H9 (cell line): ENCODE measurements at regions not wholly inside any gene's neighbourhood (a gene's known extent, or its start where the extent isn't known, plus 50 kb on each side); places are given as distances from the start of the nearest gene placed in this dataset.

ENCODE experiments used
- DNase-seq: peaks from one replicate; pipeline ENCODE4 v3.0.0-alpha.2; 2017
- H2AFZ ChIP-seq: one replicate; pipeline ENCODE4 v1.6.1; 2013; ENCODE audit warnings: mild to moderate bottlenecking, low read length, control low read depth, moderate library complexity
- H2AK5ac ChIP-seq: 2 replicates; pipeline ENCODE4 v1.6.1; 2013; ENCODE audit warnings: low read length, control low read depth, mixed read lengths; ENCODE audit not compliant: insufficient read length
- H2BK120ac ChIP-seq: one replicate; pipeline ENCODE4 v1.6.1; 2013; ENCODE audit warnings: low read depth, mild to moderate bottlenecking, low read length, control low read depth, inconsistent platforms; ENCODE audit not compliant: poor library complexity, severe bottlenecking
- H2BK12ac ChIP-seq: 2 replicates; pipeline ENCODE4 v1.6.1; 2013; ENCODE audit warnings: low read length, control low read depth, mixed read lengths, low read depth; ENCODE audit not compliant: insufficient read length
- H2BK15ac ChIP-seq: 2 replicates; pipeline ENCODE4 v1.6.1; 2013; ENCODE audit warnings: low read depth, low read length, control low read depth
- H2BK20ac ChIP-seq: one replicate; pipeline ENCODE4 v1.6.1; 2013; ENCODE audit warnings: low read depth, mild to moderate bottlenecking, low read length, control low read depth, inconsistent platforms; ENCODE audit not compliant: poor library complexity, severe bottlenecking
- H2BK5ac ChIP-seq: 2 replicates; pipeline ENCODE4 v1.6.1; 2013; ENCODE audit warnings: low read length, control low read depth, mixed read lengths; ENCODE audit not compliant: insufficient read length
- H3K14ac ChIP-seq: 2 replicates; pipeline ENCODE4 v1.6.1; 2013; ENCODE audit warnings: low read length, control low read depth; ENCODE audit not compliant: insufficient read depth
- H3K18ac ChIP-seq: 2 replicates; pipeline ENCODE4 v1.6.1; 2013; ENCODE audit warnings: low read depth, mild to moderate bottlenecking, mixed read lengths, low read length, control low read depth; ENCODE audit not compliant: insufficient read length
- H3K23ac ChIP-seq: 2 replicates; pipeline ENCODE4 v1.6.1; 2013; ENCODE audit warnings: low read length, control low read depth, mixed read lengths, low read depth; ENCODE audit not compliant: insufficient read length
- H3K23me2 ChIP-seq: 2 replicates; pipeline ENCODE4 v1.6.1; 2013; ENCODE audit warnings: low read depth, mild to moderate bottlenecking, mixed read lengths, low read length, control low read depth; ENCODE audit not compliant: insufficient read length, poor library complexity, severe bottlenecking
- H3K27ac ChIP-seq: 2 replicates; pipeline ENCODE4 v1.5.1; 2013; ENCODE audit warnings: low read length, control low read depth, mixed read lengths, low read depth; ENCODE audit not compliant: insufficient read length
- H3K27me3 ChIP-seq: 2 replicates; pipeline ENCODE4 v1.6.1; 2013; ENCODE audit warnings: low read length, control low read depth, inconsistent platforms; ENCODE audit not compliant: insufficient read depth
- H3K4ac ChIP-seq: 2 replicates; pipeline ENCODE4 v1.6.1; 2013; ENCODE audit warnings: low read depth, mild to moderate bottlenecking, control low read depth, inconsistent platforms, low read length, moderate library complexity
- H3K4me1 ChIP-seq: 2 replicates; pipeline ENCODE4 v1.6.1; 2013; ENCODE audit warnings: low read length, control low read depth, inconsistent platforms; ENCODE audit not compliant: insufficient read depth
- H3K4me2 ChIP-seq: 2 replicates; pipeline ENCODE4 v1.6.1; 2013; ENCODE audit warnings: low read length, control low read depth, mixed read lengths; ENCODE audit not compliant: insufficient read length, insufficient read depth
- H3K56ac ChIP-seq: 2 replicates; pipeline ENCODE4 v1.6.1; 2013; ENCODE audit warnings: low read depth, mild to moderate bottlenecking, mixed read lengths, low read length, control low read depth; ENCODE audit not compliant: insufficient read length
- H3K79me1 ChIP-seq: 2 replicates; pipeline ENCODE4 v1.6.1; 2013; ENCODE audit warnings: low read depth, mild to moderate bottlenecking, moderate library complexity, low read length, control low read depth, inconsistent platforms; ENCODE audit not compliant: insufficient read depth, poor library complexity, severe bottlenecking
- H3K79me2 ChIP-seq: 2 replicates; pipeline ENCODE4 v1.6.1; 2013; ENCODE audit warnings: low read length, control low read depth, inconsistent platforms; ENCODE audit not compliant: insufficient read depth
- H3K9ac ChIP-seq: 2 replicates; pipeline ENCODE4 v1.6.1; 2013; ENCODE audit warnings: low read length, control low read depth, mixed read lengths; ENCODE audit not compliant: insufficient read length; ENCODE audit errors: extremely low read depth
- H3K9me3 ChIP-seq: one replicate; pipeline ENCODE4 v1.6.1; 2013; ENCODE audit warnings: low read depth, low read length, inconsistent platforms; ENCODE audit not compliant: control insufficient read depth
- H3T11ph ChIP-seq: one replicate; pipeline ENCODE4 v1.6.1; 2013; ENCODE audit warnings: mild to moderate bottlenecking, low read length, control low read depth, inconsistent platforms
- H4K20me1 ChIP-seq: one replicate; pipeline ENCODE4 v1.6.1; 2013; ENCODE audit not compliant: control insufficient read depth, insufficient read length, insufficient read depth
- H4K5ac ChIP-seq: 2 replicates; pipeline ENCODE4 v1.6.1; 2013; ENCODE audit warnings: low read depth, mild to moderate bottlenecking, mixed read lengths, low read length, control low read depth; ENCODE audit not compliant: insufficient read length
- H4K8ac ChIP-seq: replicated peaks from 2 replicates; pipeline ENCODE4 v1.6.1; 2013; ENCODE audit warnings: low read length, control low read depth, mixed read lengths, low read depth; ENCODE audit not compliant: insufficient read length
- H4K91ac ChIP-seq: 2 replicates; pipeline ENCODE4 v1.6.1; 2013; ENCODE audit warnings: low read depth, mild to moderate bottlenecking, moderate library complexity, mixed read lengths, low read length, control low read depth; ENCODE audit not compliant: insufficient read length
- H3K27ac Mint-ChIP-seq, 3 experiments: 2 replicates in 2 of 3; 3 replicates in 1 of 3; pipeline ENCODE4 v1.8.0; 2020 to 2021; ENCODE audit warnings: mixed read lengths in 3 of 3, mild to moderate bottlenecking in 1 of 3, moderate library complexity in 1 of 3
- H3K27me3 Mint-ChIP-seq: 2 replicates; pipeline ENCODE4 v1.8.0; 2021; ENCODE audit warnings: low read depth, mild to moderate bottlenecking, moderate library complexity, mixed read lengths
- H3K36me3 Mint-ChIP-seq, 3 experiments: 2 replicates in 2 of 3; 3 replicates in 1 of 3; pipeline ENCODE4 v1.8.0; 2020 to 2021; ENCODE audit warnings: low read depth in 3 of 3, mixed read lengths in 3 of 3; ENCODE audit not compliant: insufficient read depth in 1 of 3
- H3K4me1 Mint-ChIP-seq, 2 experiments: 2 replicates each; pipeline ENCODE4 v1.8.0; 2020; ENCODE audit warnings: mixed read lengths in 2 of 2
- H3K4me3 Mint-ChIP-seq, 2 experiments: 2 replicates in 1 of 2; 3 replicates in 1 of 2; pipeline ENCODE4 v1.8.0; 2020 to 2021; ENCODE audit warnings: mild to moderate bottlenecking in 2 of 2, mixed read lengths in 2 of 2, moderate library complexity in 1 of 2
- H3K9me3 Mint-ChIP-seq, 2 experiments: 2 replicates in 1 of 2; 3 replicates in 1 of 2; pipeline ENCODE4 v1.8.0; 2020; ENCODE audit warnings: mild to moderate bottlenecking in 2 of 2, mixed read lengths in 2 of 2, moderate library complexity in 1 of 2
- WGBS: extraction: QIAGEN DNeasy Blood & Tissue Kit; methylation state at CpG from one replicate; pipeline ENCODE4 v1.1.7; 2013; ENCODE audit warnings: missing lambda C conversion rate, low lambda C conversion rate, mixed read lengths; ENCODE audit not compliant: insufficient read length; ENCODE audit errors: extremely low coverage; 5-methylcytosine and 5-hydroxymethylcytosine counted together
- TF ChIP-seq, protein P1 (sequence below): fragments of 200-600 bp; sonication (generic); conservative IDR thresholded peaks from 3 replicates; pipeline ENCODE4 v1.8.0; 2021; ENCODE audit warnings: antibody characterized with exemption, mild to moderate bottlenecking

DNA sequence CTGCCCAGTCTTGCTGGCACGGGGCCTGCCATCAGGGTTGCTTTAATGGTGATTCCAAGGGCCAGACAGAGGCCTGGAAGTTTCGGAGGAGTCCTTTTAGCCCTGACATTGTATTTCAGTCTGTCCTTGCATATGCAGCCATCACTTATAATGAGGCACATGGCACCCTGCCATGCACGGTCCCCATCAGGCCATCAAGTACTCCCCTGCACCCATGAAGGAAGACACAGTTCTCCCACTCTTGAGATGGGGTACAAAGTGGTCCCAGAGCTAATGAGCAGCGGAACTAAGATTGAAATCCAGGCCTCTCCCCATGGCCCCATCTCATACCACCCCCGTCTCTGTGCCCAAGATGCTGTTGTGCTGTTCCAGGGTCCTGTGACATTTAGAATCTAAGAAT is 596.6 kb downstream of the PTPRU start:
- H3K36me3 Mint-ChIP-seq = no peaks in the 10 kb centered on the region
- H4K8ac ChIP-seq = no peak overlapping the region
- no CpG with 5 or more reads among the region's 5 CpGs for WGBS

More for the DNA sequence above, 596.6 kb downstream of the PTPRU start:
- no peaks in the 10 kb centered on the region for H3K79me2 ChIP-seq
- DNase-seq = peak; percentile 5
- H3K4me2 ChIP-seq = no peak overlapping the region
- H3K4me3 Mint-ChIP-seq = no peak overlapping the region
- no peak overlapping the region for H3K9ac ChIP-seq
- no peaks in the 10 kb centered on the region for H4K20me1 ChIP-seq
- no peak overlapping the region for H2BK12ac ChIP-seq
- peaks cover 9 to 19% of the 10 kb centered on the region in 2 experiments for H3K4me1 Mint-ChIP-seq
- H3K4ac ChIP-seq = no peak overlapping the region
- H4K5ac ChIP-seq = no peak overlapping the region
- no peaks in the 10 kb centered on the region for H3K27me3 ChIP-seq
- no peak overlapping the region for H3K14ac ChIP-seq
- H3K23ac ChIP-seq = no peak overlapping the region
- H3K56ac ChIP-seq = no peak overlapping the region
- H2BK5ac ChIP-seq = no peak overlapping the region
- no peak overlapping the region for H2BK15ac ChIP-seq
- H3K27ac ChIP-seq = no peak overlapping the region
- H3K79me1 ChIP-seq = no peaks in the 10 kb centered on the region
- H4K91ac ChIP-seq = no peak overlapping the region
- H3K9me3 ChIP-seq = no peaks in the 10 kb centered on the region
- no peaks in the 10 kb centered on the region for H3K4me1 ChIP-seq
- H3K23me2 ChIP-seq = no peaks in the 10 kb centered on the region
- H2AK5ac ChIP-seq = no peak overlapping the region
- H3K27me3 Mint-ChIP-seq = peaks cover 2% of the 10 kb centered on the region; the same call in 1 of the 2 replicates
- no peaks in the 10 kb centered on the region for H3K9me3 Mint-ChIP-seq
- no peak overlapping the region for H3K27ac Mint-ChIP-seq
- no peak overlapping the region for H2BK120ac ChIP-seq
- no peak overlapping the region for H2BK20ac ChIP-seq
- TF ChIP-seq, protein P1, sequence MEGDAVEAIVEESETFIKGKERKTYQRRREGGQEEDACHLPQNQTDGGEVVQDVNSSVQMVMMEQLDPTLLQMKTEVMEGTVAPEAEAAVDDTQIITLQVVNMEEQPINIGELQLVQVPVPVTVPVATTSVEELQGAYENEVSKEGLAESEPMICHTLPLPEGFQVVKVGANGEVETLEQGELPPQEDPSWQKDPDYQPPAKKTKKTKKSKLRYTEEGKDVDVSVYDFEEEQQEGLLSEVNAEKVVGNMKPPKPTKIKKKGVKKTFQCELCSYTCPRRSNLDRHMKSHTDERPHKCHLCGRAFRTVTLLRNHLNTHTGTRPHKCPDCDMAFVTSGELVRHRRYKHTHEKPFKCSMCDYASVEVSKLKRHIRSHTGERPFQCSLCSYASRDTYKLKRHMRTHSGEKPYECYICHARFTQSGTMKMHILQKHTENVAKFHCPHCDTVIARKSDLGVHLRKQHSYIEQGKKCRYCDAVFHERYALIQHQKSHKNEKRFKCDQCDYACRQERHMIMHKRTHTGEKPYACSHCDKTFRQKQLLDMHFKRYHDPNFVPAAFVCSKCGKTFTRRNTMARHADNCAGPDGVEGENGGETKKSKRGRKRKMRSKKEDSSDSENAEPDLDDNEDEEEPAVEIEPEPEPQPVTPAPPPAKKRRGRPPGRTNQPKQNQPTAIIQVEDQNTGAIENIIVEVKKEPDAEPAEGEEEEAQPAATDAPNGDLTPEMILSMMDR = no peak
- no peak overlapping the region for H3T11ph ChIP-seq
- no peak overlapping the region for H3K18ac ChIP-seq
- no peak overlapping the region for H2AFZ ChIP-seq
